ENCODE measurements at regions not wholly inside any gene's neighbourhood (a gene's known extent, or its start where the extent isn't known, plus 50 kb on each side); places are given as distances from the start of the nearest gene placed in this dataset.

GRCh38 chr5:10894445-10895054 lies 133.5 kb upstream of the DAP start:
- Histone ChIP-seq H4K91ac (replicated peaks; ENCODE audit: insufficient read length, low read length) (no peak overlapping the region), H3K9me3 (ENCODE audit: insufficient read depth in 2 of 2, low read depth in 1 of 2, low read length in 1 of 2) (peaks cover 0 to 5% of the 10 kb centered on the region in 2 experiments; a peak in 1 of 4 replicates), H3K27ac (ENCODE audit: low read depth, low read length) (no peak overlapping the region), H3K27me3 (replicated peaks in 1 of 4; ENCODE audit: control insufficient read depth in 3 of 4, extremely low read depth in 1 of 4, insufficient read depth in 3 of 4, low read length in 3 of 4) (no peaks in the 10 kb centered on the region), H3K4ac (replicated peaks; ENCODE audit: insufficient read length, low read depth, low read length) (no peak overlapping the region), H3K36me3 (ENCODE audit: control insufficient read depth in 2 of 4, insufficient read depth in 4 of 4, low read length in 3 of 4) (no peaks in the 10 kb centered on the region), H2BK12ac (ENCODE audit: low read depth, low read length) (no peak overlapping the region), H2AFZ (ENCODE audit: low read length) (no peak overlapping the region), H3K23ac (ENCODE audit: insufficient read length) (no peak overlapping the region), H2BK5ac (ENCODE audit: low read depth, low read length) (no peak overlapping the region), H2BK120ac (replicated peaks; ENCODE audit: low read depth, low read length) (no peak overlapping the region), H3K23me2 (ENCODE audit: low read depth, low read length) (no peaks in the 10 kb centered on the region), H4K8ac (ENCODE audit: extremely low read depth, insufficient read depth, low read length) (no peak overlapping the region), H4K5ac (ENCODE audit: insufficient read length, low read depth, low read length) (no peak overlapping the region), H3K79me1 (ENCODE audit: low read depth, low read length) (no peaks in the 10 kb centered on the region; the same call in 1 of the 2 replicates), H3K56ac (replicated peaks; ENCODE audit: insufficient read length, low read depth, low read length) (no peak overlapping the region), H3K18ac (ENCODE audit: extremely low read depth, low read length) (no peak overlapping the region), H3K4me3 (ENCODE audit: extremely low read depth in 1 of 4, insufficient read depth in 2 of 4, low read depth in 3 of 4, low read length in 4 of 4) (no peak overlapping the region), H3K4me2 (ENCODE audit: insufficient read depth in 1 of 2, low read depth in 2 of 2, low read length in 2 of 2) (no peak overlapping the region), H2AK5ac (ENCODE audit: low read depth, low read length) (no peak overlapping the region), H3K14ac (ENCODE audit: insufficient read length) (no peak overlapping the region), H3K4me1 (replicated peaks in 1 of 4; ENCODE audit: control insufficient read depth in 3 of 4, insufficient read depth in 4 of 4, low read length in 3 of 4) (peaks cover 0 to 7% (median under 1%) of the 10 kb centered on the region in 4 experiments; a peak in 3 of 7 replicates), H3K9ac (replicated peaks in 1 of 4; ENCODE audit: extremely low read depth in 1 of 4, low read depth in 3 of 4, low read length in 3 of 4) (no peak overlapping the region), H2BK15ac (ENCODE audit: low read length) (no peak overlapping the region), H3K79me2 (ENCODE audit: control insufficient read depth in 1 of 2, insufficient read depth in 2 of 2, low read length in 2 of 2) (no peaks in the 10 kb centered on the region), H4K20me1 (replicated peaks in 1 of 2; ENCODE audit: control insufficient read depth in 1 of 2, insufficient read depth in 2 of 2, low read length in 2 of 2) (no peaks in the 10 kb centered on the region), H2BK20ac (ENCODE audit: low read length) (no peak overlapping the region)
- FAIRE-seq (no peak), DNase-seq (ENCODE audit: low read depth in 1 of 2, low spot score in 2 of 2) (no peak)
- POLR2A ChIA-PET (ENCODE audit: partially characterized antibody) = no interaction called here
- 90% methylated on average over 9 of the region's 9 CpGs; no CpG with 5 or more reads in 1 of the 2 experiments for WGBS, 2 experiments (ENCODE audit: extremely low coverage in 1 of 2, insufficient coverage in 1 of 2, insufficient read length in 1 of 2, insufficient replicate concordance in 2 of 2, low coverage in 1 of 2, low lambda C conversion rate in 2 of 2, missing lambda C conversion rate in 1 of 2)
- no peak for TF ChIP-seq POLR2AphosphoS5 (IDR thresholded peaks at IDR 0.05; ENCODE audit: low read depth, low read length)
- no peak for TF ChIP-seq NRF1 (IDR thresholded peaks at IDR 0.05; ENCODE audit: low read depth, low read length)
- no peak for TF ChIP-seq EZH2 (IDR thresholded peaks at IDR 0.05; ENCODE audit: low read depth, low read length, severe bottlenecking)
- no peak for TF ChIP-seq KDM4A (IDR thresholded peaks at IDR 0.05; ENCODE audit: low read depth, low read length, severe bottlenecking)
- no peak for TF ChIP-seq BACH1 (IDR thresholded peaks at IDR 0.05; ENCODE audit: low read length)
- TF ChIP-seq TAF7 (optimal IDR thresholded peaks at IDR 0.05; ENCODE audit: borderline replicate concordance, low read depth, low read length) = no peak
- no peak for TF ChIP-seq SP2 (IDR thresholded peaks at IDR 0.05; ENCODE audit: low read length)
- no peak for TF ChIP-seq ASH2L (IDR thresholded peaks at IDR 0.05; ENCODE audit: low read length)
- CTCF ChIA-PET (ENCODE audit: partially characterized antibody) = interaction anchor here (1.5 to 2.1 kb wide), 2 partner anchors 27 to 30 kb away, joined by 4 to 5 read pairs; no protein-coding TSS in a partner anchor

Measured in H1 (cell line).